Breast epithelium (tissue), 3 donors: ENCODE measurements at regions not wholly inside any gene's neighbourhood (a gene's known extent, or its start where the extent isn't known, plus 50 kb on each side); places are given as distances from the start of the nearest gene placed in this dataset.

Source experiments
- POLR2A ChIP-seq: fragments of 450-650 bp; IDR thresholded peaks from one replicate; pipeline ENCODE4 v1.6.1; 2016; ENCODE audit warnings: antibody characterized with exemption, mild to moderate bottlenecking, moderate library complexity
- TF ChIP-seq, protein P1 (sequence below), 3 donors: fragments of 450-650 bp; IDR thresholded peaks; one replicate each; pipeline ENCODE4 v1.5.1; 2016 to 2017; ENCODE audit warnings: antibody characterized with exemption in 3 of 3, mild to moderate bottlenecking in 3 of 3, moderate library complexity in 3 of 3

DNA sequence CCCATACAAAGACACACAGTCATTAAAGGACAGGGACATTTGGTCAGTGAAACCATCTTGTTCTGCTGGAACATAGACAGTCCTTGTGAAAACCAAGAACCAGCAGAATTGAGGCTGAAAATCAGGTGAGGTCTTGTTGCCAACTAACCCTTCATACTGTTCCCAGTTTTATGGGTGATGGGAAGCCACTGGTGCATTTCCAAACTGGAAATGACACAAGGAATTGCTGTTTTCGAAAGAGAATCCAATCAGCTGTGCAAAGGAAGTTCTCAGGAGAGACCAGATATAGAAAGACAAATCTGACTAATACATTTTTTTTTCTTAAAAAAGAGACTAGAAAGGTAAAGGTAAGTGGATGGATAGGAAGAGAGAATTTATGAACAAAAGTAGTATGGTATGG is 948.2 kb downstream of the TSN start:
- TF ChIP-seq, protein P1, sequence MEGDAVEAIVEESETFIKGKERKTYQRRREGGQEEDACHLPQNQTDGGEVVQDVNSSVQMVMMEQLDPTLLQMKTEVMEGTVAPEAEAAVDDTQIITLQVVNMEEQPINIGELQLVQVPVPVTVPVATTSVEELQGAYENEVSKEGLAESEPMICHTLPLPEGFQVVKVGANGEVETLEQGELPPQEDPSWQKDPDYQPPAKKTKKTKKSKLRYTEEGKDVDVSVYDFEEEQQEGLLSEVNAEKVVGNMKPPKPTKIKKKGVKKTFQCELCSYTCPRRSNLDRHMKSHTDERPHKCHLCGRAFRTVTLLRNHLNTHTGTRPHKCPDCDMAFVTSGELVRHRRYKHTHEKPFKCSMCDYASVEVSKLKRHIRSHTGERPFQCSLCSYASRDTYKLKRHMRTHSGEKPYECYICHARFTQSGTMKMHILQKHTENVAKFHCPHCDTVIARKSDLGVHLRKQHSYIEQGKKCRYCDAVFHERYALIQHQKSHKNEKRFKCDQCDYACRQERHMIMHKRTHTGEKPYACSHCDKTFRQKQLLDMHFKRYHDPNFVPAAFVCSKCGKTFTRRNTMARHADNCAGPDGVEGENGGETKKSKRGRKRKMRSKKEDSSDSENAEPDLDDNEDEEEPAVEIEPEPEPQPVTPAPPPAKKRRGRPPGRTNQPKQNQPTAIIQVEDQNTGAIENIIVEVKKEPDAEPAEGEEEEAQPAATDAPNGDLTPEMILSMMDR (IDR thresholded peaks at IDR 0.05) = no peak
- TF ChIP-seq POLR2A = no peak
